HG03460 (cell line): ENCODE measurements at regions not wholly inside any gene's neighbourhood (a gene's known extent, or its start where the extent isn't known, plus 50 kb on each side); places are given as distances from the start of the nearest gene placed in this dataset.

Source experiments
- ATAC-seq: cut with Tn5 transposase; IDR thresholded peaks from one replicate; pipeline ENCODE4 v1.9.1; 2021; ENCODE audit not compliant: unreplicated experiment

DNA sequence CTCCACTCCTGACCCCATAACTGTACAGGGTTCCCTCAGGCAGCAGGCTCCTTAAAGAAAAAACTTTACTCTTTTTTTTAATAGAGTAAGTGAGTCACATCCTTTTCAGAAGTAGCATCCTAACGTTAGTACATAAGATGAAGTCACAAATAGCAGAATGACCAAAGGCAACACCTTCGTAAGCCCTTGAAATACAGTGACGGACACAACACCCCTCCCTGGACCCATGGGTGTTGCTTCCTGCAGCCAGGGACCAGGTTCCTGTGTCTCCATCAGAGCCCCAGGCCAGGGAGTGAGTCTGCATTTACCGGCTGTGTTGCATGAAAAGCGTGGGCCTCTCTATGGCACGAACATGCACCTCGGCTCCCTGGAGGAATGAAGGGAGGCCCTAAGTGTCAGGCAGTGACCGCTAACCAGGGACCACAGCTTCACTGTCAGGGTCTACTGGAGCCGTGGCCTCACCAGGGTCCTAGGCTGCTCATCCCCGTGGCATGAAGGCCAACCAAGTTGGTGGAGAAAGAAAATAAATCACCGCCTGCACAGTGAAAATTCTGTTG is 340.0 kb upstream of the SFSWAP start:
- no peak for ATAC-seq

DNA sequence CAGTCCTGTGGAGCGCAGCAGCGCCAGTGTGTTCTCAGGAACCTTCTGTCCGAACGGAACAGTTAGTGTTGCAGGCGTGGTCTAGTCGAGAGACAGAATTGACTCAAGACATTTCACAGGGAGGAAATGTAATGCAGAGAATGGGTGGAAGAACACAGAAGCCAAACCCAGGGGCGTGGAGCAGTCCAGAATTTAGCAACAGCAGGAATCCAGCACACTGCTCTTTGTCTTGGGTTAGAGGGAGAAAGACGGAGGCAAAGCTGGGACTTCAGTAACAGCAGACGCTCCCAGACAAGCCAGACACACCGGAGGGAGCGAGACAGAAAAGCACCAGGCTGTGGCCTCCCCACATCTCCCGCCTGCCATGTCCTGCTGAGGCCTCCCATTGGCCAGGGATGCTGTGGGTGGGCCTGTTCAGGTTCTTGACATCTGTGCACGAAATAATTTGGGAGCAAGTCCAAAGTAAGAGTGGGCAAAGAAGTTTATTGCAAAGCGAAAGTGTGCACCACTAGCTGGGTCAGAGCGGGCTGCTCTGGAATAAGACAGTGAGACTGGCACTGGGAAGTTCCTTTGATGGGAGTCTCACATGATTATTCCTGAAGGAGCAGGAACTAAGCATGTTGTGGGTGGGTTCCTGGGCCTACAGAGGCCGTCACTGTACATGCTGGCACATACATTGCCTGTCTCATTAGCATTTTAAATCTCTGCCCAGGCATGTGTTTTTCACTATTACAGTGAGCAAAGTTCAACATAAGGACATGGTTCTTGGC is 339.3 kb upstream of the SFSWAP start:
- no peak for ATAC-seq

DNA sequence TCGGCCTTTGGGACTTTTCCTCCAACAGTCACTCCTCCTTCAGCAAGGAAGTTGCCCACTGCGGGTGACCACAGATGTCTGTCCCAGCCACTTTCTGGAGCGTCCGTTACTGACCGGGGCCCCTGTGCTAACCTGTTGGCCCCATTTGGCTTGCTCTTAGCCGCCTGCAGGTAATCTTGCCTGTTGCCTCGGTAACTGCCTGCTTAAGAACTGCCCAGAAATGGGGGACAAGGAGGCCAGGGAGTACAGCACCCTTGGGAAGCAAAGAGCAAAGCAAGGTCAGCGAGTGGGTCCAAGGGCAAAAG is 338.8 kb upstream of the SFSWAP start:
- ATAC-seq = no peak

DNA sequence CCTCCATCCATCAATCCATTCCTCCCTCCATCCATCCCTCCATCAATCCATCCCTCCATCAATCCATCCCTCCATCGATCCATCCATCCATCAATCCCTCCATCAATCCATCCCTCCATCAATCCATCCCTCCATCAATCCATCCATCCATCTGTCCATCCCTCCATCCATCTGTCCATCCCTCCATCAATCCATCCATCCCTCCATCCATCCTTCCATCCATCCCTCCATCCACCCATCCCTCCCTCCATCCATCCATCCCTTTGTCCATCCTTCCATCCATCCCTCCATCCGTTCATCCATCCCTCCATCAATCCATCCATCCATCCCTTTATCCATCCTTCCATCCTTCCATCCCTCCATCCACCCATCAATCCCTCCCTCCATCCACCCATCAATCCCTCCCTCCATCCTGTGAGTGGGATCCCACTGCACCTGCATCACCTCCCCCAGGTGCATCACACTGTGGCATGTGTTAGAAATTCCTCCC is 338.1 kb upstream of the SFSWAP start:
- ATAC-seq = no peak

DNA sequence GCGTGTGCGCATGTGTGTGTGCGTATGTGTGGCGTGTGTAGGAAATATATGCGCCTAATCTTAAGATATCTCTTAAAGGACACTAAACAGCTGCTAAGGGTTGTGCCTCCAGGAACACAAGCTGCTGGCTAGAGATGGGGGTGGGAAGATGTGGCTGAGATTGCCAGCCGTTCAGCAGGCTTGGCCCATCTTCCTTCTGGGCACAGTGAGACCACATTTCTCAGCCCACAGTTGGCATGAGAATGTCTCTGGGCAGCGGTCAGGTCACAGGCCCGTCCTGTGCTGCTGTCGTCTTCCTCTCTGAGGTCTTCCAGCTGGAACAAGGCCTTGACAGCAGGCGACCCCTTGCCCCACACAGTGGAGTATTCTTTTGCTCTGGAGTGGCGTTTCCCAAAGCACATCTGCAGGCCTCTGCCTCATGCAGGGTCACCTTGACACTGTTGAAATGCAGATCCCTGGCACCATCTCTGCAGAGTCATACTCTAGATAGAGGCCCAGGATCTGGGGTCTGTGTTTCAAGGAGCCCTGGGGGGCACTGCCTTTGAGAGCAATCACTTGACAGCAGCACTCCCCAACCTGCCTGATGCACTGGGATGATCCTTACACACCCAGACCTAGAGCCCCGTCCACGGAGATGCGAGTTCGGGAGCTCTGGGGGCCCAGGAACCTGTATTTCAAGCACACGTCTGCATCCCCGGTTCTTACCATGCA is 335.5 kb upstream of the SFSWAP start:
- no peak for ATAC-seq

DNA sequence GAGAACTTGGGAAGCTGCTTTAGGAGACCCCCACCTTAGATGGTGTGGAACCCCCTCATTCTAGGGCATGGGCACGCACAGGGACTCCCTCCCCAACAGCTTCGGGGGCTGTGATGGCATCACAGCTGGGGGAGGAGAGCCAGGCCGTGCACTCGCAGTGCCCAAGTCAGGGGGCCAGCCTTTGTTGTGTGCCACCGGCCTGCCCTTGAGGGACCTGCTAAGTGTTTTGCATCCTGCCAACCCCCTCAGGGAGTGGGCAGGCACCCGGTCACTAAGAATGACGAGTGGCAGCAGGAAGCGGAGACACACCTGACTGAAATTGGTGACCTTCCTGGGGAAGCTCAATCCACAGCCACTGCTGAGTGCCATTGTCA is 334.9 kb upstream of the SFSWAP start:
- ATAC-seq = no peak

DNA sequence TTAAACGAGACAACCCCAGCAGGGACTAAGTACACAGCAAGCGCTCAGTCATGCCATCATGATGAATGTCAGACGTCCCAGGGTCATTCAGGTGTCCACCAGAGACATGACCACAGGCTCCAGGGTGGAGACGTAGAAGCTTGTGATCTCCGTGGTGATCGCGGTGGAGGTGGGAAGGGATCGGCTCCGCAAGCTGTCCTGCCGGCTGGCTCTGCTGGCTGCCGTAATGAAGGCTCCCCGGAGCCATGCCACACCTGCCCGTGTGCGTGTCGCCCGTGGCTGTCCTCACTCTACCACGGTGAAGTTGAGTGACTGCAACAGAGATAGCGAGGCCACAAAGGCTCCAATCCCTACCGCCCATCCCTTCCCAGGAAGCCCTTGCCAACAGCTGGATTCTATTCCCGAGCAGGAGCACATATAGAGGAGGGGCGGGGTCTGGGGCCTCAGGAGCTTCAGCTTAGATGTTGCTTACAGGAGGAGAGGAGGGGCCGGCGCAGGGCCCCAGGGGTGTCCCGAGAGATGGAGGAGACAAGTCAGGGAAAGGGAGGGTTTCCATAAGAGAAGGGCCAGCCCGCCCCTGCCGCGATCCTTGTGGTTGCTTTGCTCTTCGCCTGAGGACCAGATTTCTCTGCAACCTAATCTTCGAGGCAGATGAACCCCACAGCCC is 332.6 kb upstream of the SFSWAP start:
- no peak for ATAC-seq

DNA sequence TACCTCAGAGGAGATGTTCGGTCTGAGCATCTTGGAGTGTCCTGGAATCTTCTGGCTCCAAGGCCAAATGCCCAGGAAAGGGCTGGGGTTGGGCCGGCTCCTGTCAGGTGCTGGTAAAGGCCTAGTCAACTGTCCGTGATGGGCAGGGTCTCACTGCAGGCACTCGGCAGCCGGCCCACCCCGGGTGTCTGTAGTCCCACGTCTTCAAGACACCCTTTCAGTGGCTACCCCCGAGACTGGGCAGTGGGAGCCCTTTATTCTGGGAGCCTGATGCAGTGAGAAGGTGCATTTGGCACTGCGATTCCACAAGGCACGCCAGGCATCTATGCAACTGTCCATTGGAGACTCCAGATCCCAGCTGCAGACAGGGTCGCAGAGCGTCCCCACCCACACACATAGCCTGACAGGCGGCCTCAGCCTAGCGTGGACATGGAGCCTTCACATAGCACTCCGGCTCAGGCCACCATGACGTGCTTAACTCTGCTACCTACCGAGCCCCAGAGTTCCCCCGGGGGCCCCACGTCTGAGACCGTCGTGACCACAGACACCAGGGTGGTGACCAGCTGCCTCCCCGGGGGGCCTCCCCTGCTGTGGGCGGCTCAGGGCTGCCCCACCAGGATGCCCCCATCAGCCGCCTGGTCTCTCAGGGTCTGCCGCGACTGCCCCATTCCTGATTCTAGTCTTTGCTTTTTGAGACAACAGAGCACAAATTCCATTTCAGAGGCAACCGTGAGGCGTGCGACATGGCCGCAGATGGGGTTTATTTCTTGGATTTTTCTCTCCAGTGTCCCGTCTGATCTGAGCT is 331.8 kb upstream of the SFSWAP start:
- no peak for ATAC-seq

DNA sequence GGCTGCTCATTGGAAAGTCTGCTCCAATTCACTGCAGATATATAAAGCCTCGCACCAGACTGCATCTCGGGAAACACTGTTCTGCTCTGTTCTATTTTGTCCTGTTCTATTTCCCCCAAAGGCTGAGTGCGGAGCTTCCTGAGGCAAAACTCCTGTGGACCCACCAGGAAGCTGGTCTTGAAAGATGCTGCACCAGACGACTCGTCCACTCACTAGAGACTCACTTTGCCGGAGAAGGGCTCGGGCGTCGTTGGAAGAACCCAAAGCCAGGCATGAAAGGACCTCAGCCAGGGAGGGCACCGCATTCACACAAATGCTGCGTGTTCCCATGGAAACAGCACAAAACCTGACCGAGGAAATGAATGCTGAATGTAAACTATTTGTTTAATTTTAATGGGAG is 331.2 kb upstream of the SFSWAP start:
- ATAC-seq = no peak

DNA sequence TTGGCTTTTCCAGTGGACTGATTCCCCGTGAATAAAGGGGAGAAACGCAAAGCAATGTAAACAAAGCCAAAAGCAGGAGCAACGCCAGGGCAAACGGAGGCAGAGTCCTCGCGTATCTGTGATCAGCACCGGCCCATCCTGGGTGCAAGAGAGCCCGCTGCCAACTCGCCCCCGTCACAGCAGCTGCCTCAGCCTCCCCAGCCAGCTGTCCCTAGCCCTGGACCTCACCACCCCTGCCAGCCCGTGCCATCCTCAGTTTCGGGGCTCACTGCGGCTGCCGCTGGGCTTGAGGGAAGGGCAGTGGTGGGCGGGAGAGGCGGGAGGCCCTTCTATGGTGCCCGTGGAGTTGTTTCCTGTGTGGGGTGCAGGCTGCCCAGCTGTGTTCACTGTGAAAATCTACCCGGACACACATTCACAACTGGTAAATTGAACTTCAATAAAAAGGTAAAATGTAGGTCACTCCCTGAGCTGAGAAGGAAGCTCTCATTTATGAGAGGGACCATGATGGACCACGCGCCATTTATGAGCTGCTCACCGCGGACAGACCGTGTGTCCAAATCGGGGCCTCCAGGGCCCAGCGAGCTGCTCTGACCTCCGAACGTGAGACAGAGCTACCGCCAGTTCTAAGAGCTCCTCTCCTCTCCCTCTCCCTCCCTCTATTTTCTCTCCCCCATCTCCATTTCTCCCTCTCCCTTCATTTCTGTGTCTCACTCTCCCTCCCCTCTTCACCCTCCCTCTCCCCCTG is 330.5 kb upstream of the SFSWAP start:
- no peak for ATAC-seq

DNA sequence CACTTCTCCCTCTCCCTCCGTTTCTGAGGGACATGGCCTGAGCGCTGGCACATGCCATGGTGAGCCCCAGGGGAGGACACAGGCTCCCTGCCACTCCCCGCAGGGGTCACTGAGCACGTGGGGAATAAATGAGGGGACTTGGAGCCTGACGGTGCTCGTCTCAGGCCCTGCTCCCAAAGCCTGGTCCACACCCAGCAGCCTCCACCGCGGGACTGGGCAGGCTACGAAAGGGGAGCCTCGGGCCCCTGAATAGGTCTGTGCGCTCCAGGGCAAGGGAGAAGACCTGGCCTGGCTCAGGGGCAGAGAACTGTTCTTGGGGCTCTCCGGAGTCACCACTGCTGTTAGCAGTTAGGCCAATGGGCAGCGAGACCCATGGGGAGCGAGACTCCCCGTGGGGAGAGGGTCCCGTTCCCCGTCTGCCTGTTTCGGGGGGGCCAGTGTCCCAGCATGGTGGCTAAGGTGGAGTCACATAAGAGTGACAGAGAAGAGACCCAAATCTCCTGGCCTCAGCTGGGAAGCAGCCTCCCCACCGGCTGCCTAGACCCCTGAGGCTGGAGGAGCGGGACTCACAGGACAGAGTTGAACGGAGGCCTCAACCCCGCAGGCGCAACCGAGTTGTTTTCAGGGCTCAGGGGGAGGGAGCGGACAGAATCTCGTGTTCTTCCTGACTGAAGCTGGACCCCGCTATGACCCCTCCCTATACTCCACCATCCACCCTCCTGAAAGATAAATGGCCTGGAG is 329.8 kb upstream of the SFSWAP start:
- ATAC-seq = no peak

DNA sequence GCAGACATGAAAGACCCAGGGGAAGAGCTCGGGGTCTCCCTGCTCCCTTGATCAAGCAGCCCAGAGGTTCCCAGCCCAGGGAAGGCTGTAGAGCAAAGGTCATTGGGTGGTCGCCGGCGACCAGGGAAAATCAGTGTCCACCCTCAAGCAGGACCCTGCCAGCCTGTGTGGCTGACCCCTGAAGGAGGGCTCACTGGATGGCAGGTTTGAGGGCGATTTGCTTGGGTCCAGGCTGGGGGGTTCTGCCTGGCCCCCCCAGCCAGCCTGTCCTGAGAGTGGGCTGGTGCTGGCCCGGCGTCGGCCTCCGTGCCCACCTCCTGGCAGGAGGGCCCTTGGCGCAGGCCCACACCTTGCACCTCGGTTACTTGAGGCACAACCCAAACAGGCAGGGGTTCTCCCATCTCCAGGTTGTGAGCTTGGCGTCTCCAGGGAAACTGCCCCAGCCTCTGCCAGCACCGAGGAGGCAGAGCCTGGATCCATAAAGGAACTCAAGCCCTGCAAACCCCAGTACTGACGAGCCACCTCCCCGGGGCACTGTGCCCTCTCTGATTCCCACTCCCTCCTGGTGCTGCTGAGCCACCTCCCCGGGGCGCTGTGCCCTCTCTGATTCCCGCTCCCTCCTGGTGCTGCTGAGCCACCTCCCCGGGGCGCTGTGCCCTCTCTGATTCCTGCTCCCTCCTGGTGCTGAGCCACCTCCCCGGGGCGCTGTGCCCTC is 329.0 kb upstream of the SFSWAP start:
- no peak for ATAC-seq

DNA sequence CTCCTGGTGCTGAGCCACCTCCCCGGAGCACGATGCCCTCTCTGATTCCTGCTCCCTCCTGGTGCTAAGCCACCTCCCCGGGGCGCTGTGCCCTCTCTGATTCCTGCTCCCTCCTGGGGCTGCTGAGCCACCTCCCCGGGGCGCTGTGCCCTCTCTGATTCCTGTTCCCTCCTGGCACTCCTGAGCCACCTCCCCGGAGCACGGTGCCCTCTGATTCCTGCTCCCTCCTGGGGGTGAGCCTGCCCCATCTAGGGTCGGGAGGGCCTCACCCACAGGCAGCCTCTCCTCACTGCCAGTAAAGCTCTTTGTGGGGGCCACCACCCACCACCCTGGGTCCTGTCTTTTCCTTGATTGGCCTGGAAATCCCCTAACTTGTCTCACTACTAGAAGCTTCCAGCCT is 327.6 kb upstream of the SFSWAP start:
- ATAC-seq = no peak

DNA sequence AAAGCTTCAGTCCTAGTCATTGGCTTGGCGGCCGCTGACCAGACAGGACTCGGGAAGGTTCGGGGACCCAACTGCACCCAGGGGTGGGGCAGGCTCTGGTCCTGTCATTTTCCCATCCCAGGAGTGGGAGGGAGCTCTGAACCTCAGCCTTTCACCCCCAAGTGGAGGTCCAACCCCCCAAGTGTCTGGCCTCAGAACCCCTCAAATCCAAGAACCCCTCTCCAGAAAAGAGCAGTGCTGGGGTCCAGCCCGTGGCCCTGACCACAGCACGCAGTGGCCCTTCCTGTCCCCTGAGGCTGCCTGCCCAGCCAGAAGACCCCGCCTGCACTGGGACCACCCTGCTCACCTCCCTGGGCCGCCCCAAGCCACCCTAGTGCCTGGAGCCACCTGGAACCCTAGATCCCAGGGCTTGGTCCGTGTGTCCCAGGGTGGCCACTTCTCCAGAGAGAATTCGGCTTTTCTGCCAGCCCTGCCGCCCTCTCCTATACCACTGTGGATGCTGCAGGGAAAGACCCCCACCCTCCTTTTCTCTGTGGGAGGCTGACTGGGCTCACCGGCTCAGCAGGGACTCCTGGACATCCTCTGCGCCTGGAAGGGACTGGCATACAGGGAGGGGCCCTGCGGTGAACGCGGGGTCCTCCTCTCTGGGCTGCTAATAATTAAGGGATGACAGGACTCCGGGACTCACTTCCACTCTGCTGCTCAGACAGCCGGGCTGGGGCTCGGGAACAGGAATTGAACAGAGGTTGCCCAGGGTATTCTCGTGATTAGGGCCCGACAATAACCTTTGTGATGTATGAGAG is 326.9 kb upstream of the SFSWAP start:
- ATAC-seq = no peak

DNA sequence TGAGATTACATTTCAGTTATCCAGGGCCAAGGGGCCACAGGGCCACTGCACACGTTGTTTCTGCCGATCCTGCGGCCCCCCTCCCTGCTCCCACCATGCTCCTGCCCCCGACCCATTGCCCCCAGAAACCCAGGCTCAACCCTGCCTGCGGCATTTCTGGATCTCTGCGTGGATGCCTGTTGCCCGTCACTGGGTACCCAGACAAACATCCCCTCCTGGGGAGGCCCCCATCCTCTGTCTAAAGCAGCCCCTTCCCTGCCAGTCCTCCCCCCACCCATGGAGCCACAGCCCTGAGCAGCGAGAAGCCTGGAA is 326.4 kb upstream of the SFSWAP start:
- ATAC-seq = no peak

DNA sequence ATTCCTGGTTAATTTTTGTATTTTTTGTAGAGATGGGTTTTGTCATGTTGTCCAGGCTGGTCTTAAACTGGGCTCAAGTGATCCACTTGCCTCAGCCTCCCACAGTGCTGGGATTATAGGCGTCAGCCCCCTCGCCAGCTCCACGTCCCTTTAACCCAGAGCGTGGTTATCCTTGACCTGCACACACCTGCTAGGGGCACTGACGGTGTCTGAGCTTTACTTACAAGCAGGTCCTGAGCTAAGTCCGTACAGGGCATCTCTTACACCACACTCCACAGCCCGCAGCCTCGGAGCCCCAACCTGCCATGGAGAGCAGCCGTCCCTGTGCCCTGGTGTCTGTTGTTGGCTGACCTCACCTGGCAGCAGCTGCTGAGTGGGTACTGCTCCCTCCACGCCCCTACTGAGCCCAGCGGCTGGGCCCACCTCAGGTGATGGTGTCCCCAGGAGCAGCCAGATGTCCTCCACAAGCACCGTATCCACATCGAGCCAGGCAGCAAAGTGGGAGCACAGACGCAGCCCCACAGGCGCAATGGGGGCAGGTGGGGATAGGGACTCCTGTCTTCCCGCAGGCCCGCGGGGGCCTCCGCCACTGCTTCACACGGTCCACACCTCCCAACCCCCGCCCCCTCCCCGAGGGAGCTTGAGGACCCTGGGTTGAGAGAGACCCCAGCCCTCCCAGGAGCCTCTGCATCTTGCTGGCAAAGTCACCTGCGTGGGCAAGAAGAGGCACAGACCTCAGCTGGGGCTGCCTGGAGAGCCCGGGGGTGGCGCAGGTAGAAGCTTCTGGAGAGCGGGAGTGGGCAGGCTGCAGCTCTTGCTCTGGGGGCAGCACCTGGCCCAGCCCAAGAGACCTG is 325.4 kb upstream of the SFSWAP start:
- no peak for ATAC-seq

DNA sequence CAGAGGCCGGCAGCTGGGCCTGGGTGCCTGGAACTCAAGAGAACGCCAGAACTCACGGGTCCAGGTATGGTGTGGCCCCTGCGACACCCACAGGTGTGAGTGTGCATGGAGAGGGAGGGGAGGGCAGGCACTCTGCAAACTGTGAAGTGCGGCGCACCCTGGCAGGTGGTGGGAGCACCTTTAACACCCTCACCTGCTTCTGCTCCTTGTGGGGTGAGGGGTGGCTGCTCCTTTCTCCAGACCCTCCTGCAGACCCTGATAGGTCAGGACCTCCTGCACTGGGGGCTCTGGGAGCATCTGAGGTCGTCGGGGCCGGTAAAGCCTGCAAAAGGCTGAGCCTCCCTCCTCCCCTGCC is 324.7 kb upstream of the SFSWAP start:
- no peak for ATAC-seq

DNA sequence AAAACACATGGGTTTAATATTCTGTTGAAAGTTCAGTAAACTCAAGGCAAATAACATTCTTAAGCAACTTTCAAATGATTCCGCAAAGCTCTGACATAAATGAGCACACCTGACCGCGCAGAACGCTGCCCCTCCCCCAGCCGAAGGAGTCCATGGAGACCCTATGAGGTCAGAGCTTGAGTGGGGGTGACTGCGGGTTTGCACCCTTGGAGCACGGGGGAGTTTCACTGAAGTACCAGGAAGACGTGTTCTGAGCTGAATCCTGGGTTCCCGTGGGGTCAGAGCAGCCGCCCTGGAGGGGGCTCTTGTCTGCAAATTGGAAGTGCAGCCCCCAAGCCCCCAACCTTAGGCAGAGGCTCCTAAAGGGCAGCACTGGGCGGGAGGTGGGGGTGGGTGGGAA is 324.1 kb upstream of the SFSWAP start:
- no peak for ATAC-seq
